ENCODE measurements at regions not wholly inside any gene's neighbourhood (a gene's known extent, or its start where the extent isn't known, plus 50 kb on each side); places are given as distances from the start of the nearest gene placed in this dataset.

DNA sequence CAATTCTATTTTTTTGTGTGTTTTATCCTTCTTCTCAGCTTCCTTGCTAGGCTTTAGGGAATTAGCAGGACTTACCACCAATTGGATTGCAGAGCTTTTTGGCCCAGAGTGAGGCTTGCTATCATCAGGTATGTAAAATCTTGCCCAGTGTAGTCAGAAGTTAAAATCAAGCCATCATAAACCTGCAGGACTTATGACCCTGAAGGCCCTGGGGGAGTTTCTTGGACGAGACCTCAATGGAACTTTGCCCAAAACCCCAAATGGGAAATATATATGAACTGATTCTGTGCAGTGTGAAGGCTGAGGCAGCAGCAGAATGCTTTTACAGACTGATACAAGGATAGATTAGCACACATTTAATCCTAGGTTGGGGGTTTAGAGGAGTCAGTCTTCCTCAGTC is 287.0 kb downstream of the SH3GL2 start:
- no peak for TF ChIP-seq CTCF (IDR thresholded peaks at IDR 0.05)
- no peak for TF ChIP-seq POLR2A (IDR thresholded peaks at IDR 0.05)
- TF ChIP-seq POLR2AphosphoS5 (IDR thresholded peaks at IDR 0.05) = no peak

Data from prostate gland (tissue), 2 donors.